GM18498 (cell line): ENCODE measurements at regions not wholly inside any gene's neighbourhood (a gene's known extent, or its start where the extent isn't known, plus 50 kb on each side); places are given as distances from the start of the nearest gene placed in this dataset.

Experiments used
- ATAC-seq: cut with Tn5 transposase; IDR thresholded peaks from one replicate; pipeline ENCODE4 v1.9.1; 2021; ENCODE audit warnings: mild to moderate bottlenecking, moderate library complexity; ENCODE audit not compliant: unreplicated experiment

DNA sequence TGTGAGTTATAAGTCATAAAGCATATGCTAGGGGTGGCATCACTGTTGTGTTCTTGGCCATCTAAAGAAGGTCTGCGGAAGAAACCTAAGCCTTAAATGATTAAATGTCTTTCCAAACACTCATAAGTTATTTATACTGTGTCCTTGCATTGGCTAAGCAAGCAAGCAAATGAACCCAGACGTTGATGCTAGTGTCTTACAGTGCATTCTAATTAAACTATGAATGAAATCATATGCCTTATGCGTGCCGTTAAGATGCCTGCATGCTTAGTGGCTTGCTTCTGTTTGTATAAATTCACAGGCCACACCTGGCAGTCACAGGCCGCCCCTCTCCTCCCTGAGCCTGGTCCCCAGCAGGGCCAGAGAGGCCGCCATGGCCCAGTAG is 49.9 kb downstream of the RIN2 start:
- ATAC-seq, result no peak

DNA sequence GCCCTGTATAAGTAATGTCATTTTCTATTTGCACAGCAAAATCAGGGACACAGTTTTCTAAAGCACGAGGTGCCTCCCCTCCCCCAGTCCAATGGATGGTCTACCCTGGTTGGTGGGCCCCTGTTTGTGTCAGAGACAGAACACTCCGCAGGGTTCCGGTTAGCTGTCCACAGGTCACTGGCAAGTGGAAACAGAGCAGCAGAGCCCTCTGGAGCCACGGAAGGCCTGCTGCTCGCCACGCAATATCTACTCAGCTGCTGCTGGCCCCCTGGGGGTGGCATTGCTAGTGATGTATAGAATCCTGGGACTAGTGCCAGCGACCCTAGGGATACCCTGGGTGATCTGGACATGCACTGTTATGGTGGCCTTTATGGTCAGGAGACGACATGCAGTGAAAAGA is 50.4 kb downstream of the RIN2 start:
- no peak for ATAC-seq

DNA sequence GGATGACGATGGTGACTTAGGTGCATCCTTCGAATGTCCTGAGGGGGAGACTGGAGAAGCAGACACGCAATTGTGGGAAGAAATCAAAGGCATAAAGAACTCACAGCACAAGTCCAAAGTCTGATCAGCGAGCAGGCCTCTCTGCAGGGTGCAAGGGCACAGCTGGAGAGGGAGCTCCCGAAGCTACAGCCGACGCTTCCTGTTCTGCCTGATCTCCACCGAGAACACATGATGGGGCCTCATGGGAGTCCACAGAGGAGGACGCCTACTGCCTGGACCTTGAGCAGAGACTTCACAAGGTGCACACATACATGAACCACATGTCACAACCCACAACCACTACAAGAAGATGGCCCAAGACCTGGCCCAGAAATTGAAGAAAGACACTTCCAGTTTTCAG is 51.4 kb downstream of the RIN2 start:
- ATAC-seq, result no peak

GRCh38 chr20:19811231-19811630 is 53.2 kb downstream of the RIN2 start:
- ATAC-seq, result no peak

DNA sequence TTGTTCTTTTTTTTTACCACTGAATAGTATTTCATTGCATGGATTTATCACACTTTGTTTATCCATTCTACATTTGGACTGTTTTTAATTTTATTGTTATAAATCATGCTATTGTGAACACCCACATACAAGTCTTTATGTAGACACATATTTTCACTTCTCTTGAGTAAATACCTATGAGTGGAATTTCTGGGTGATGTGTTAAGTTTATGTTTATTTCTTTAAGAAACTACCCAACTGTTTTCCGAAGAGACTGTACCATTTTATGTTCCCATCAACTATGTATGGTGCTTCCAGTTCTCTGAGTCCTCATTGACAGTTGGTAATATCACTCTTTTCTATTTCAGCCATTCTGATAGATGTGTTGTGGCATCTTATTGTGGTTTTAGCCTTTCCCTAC is 54.0 kb downstream of the RIN2 start:
- no peak for ATAC-seq

- ATAC-seq, result no peak
These were observed 54.6 kb downstream of the RIN2 start for GRCh38 chr20:19812696-19813095.

DNA sequence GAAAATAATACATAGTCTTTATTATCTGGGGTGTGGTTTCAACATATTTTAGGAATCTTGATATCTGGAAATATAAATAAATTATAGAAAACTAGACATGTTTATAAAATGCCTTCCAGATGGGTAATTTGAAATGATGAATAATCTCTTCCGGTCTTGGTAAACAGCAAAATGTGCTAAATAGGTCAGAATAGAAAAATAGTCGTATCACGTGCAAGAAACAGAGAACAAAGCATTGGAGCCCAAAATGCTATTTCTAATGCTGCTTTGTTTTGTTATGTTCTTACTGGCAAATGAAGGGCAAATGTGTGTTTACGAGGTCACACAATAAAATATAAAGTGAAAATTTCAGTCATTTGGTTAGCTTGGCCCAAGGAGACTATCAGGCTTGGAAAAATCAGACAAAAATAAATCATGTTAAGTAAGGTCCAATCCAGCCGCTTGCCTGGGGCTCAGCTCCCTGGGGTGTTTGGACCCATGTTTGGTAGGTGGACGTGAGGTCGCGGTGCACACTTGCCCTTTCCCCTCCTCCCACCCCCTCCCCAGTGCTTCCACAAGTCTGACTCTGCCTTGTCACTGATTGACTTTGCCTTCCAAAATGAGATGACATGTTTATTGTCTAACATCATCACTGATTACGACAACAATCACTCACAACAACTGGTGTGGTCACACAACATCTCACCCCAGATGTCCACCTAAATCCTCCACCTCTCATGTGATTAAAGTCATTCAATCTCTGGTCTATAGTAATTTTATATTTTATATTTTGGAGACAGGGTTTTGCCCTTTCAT is 56.0 kb downstream of the RIN2 start:
- ATAC-seq, result no peak

GRCh38 chr20:19815553-19815991 is 57.5 kb downstream of the RIN2 start:
- no peak for ATAC-seq

DNA sequence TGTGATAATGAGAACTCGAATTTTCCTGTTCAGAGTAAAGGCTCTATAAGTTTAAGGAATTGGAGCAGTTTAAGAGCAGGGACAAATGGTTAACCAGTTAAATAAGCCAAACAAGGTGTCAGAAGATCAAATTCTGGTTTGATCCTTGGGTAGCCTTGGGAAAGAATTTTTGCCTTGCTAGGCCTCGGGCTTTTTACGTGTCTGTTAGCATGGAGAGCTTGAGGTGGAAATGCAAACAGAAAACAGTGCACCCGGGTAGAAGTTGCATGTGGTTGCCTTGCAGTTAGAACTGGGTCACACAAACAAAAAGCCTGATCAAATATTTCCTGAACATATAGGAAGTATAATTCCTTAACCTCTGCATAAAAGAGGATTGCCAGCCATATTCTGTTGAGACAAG is 58.3 kb downstream of the RIN2 start:
- no peak for ATAC-seq

DNA sequence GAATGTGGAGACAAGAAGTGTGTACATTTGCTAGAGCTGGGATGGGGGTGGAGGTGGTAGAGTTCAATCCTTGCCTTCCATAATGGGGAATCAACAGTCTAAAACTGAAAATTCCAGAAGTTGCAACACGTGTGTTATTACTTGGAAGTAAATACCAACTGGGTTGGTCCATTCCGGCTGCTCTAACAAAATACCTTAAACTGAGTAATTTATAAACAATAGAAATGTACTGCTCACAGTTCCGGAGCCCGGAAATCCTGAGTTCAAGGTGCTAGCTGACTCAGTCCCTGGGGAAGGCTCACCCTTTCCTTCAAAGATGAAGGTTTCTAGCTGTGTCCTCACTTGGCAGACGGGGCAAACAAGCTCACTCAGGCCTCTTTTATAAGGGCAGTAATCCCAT is 59.0 kb downstream of the RIN2 start:
- ATAC-seq, result no peak

GRCh38 chr20:19819149-19819548 is 61.1 kb downstream of the RIN2 start:
- no peak for ATAC-seq

DNA sequence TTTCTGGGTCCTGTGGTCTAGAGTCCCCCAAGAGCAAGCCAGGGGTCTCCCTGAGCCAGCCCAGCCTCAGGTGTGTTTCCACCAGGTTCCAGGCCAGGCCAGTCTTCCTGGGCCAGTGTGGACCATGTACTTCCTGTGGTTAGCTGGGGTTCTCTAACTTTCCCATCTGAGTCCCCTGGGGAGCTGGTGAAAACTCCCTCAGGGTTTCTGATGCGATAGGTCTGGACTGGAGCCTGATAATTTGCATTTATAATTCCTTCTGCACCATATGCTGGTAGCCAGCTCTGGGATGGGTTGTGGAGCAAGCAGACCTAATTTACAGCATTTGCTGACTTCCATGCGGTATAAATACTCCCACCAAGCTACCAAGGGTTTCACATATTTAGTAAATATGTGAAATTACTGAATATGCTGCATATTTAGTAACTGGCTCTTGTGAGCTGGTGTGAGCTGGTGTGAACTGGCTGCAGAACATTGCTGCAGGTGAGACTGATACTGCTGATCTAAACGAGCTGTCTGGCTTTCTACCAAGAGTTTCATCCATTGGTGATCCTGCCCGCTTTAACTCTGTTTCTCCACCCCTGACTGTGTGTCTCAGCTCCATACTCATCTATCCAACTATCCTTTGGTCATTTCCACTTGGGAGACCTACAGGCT is 62.6 kb downstream of the RIN2 start:
- no peak for ATAC-seq

DNA sequence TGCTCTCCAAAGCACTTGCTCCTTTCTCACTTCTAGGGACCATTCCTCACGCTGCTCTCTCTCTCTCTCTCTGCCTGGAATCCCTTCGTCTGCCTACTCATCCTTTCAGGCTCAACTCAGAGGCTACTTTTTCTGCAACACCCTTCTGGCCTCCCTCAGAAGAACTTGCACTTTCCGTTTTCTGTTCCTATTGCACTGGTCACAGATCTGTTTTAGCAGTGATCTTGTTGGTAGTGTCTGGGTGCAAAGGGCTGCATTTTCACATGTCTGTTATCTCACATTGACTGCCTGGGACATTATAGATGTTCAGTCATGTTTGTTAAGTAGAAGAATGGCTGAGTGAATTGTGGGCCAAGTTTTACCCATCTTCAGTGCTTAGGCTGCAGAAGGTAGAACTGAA is 63.5 kb downstream of the RIN2 start:
- no peak for ATAC-seq

- no peak for ATAC-seq
These were observed 65.2 kb downstream of the RIN2 start for GRCh38 chr20:19823216-19823615.

GRCh38 chr20:19823971-19824370 is 65.9 kb downstream of the RIN2 start:
- ATAC-seq, result no peak

- ATAC-seq, result no peak
These were observed 66.8 kb downstream of the RIN2 start for GRCh38 chr20:19824861-19825260.

- ATAC-seq, result no peak
These were observed 68.3 kb downstream of the RIN2 start for GRCh38 chr20:19826179-19826914.

- ATAC-seq, result peak; percentile 31
These were observed 69.8 kb downstream of the RIN2 start for GRCh38 chr20:19827818-19828217.

DNA sequence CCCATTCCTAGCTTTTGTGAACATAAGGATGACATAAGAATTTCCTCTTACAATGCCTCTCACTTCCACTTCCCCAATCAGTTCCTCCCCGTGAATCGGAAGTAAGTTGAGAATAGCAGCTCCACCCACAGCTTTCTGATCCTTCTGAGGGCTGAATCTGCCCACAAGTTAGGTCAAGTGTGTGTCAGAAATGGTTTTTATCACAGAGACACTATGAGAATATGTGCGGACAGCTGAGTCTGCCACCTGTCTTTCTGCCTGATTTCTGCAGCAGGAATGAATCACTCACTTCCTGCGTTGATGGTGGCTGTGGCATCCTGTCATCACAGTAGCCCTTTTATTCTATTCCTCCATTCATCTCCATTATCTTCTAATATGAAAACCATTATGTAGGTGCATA is 70.2 kb downstream of the RIN2 start:
- ATAC-seq, result peak; percentile 97

GRCh38 chr20:19830211-19830785 is 72.2 kb downstream of the RIN2 start:
- ATAC-seq, result no peak

- ATAC-seq, result no peak
These were observed 74.8 kb downstream of the RIN2 start for GRCh38 chr20:19832875-19833274.

- no peak for ATAC-seq
These were observed 75.3 kb downstream of the RIN2 start for GRCh38 chr20:19833395-19833794.
